ENCODE measurements at regions not wholly inside any gene's neighbourhood (a gene's known extent, or its start where the extent isn't known, plus 50 kb on each side); places are given as distances from the start of the nearest gene placed in this dataset.
A peak's percentile ranks its signal among the peaks of the same experiment; 100 is the strongest.

DNA sequence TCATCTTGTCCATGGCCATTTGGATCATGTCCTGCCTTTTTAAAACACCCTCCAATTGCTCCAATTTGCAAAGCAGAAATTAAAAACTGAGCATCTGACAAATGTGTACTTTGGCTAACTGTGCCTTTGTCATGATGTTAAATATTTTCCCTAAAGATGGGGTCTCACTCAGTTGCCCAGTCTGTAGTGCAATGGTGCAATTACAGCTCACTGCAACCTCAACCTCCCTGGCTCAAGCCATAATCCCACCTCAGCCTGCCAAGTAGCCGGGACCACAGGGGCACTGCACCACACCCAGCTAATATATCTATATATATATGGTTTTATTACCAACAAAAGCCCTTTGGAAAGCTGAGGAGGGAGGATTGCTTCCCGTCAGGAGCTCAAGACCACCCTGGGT is 782.7 kb downstream of the UQCRFS1 start:
- H3K4me3 ChIP-seq (ENCODE audit: low read depth, low read length): no peak overlapping the region
- no peak for TF ChIP-seq CTCF (IDR thresholded peaks at IDR 0.05; ENCODE audit: low read depth, low read length)
- DNase-seq (ENCODE audit: low read depth, low spot score): no peak
- in situ Hi-C loops (cut with HindIII; ENCODE audit: low sequenced_read_pairs): no loop called here

- TF ChIP-seq CTCF (IDR thresholded peaks at IDR 0.05; ENCODE audit: low read depth, low read length): no peak
- in situ Hi-C loops (cut with HindIII; ENCODE audit: low sequenced_read_pairs): no loop called here
- H3K4me3 ChIP-seq (ENCODE audit: low read depth, low read length): no peak overlapping the region
- DNase-seq (ENCODE audit: low read depth, low spot score): no peak
Observed at GRCh38 chr19:28429356-28429755, 783.6 kb downstream of the UQCRFS1 start.

GRCh38 chr19:28428663-28429348 is 784.1 kb downstream of the UQCRFS1 start:
- no peak for DNase-seq (ENCODE audit: low read depth, low spot score)
- TF ChIP-seq CTCF (IDR thresholded peaks at IDR 0.05; ENCODE audit: low read depth, low read length): no peak
- no peak overlapping the region for H3K4me3 ChIP-seq (ENCODE audit: low read depth, low read length)
- in situ Hi-C loops (cut with HindIII; ENCODE audit: low sequenced_read_pairs): no loop called here

DNA sequence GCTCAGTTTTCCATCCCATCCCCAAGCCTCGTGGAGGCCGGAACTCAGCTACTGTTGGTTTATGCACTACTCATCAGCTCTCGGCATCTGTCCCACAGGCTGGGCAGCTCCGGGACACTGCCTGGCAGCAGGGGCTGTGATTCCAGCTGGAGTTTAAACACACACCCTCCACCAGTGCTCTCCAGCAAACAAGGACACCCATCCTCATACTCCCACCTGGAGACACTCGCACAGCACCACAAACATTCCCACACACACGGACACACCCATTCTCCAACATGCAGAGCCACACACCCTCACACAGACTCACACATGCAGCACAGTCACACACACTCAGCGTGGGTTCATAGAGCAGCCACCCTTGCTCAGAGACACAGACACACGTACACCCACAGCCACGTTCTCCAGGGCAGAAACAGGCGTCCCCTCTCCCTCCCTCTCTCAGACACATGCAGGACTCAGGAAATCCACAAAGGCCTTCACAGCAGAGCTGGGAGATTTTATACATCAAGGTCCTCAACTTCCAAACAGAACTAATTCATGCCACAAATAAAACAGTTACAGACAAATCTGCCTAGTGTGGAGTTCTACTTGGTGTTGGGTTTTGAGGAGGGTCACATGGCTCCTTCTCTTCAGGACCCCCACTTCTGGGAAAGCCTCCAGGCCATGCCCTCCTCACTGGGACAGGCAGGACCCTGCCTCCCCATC is 785.4 kb downstream of the UQCRFS1 start:
- no peak for TF ChIP-seq CTCF (IDR thresholded peaks at IDR 0.05; ENCODE audit: low read depth, low read length)
- no peak for DNase-seq (ENCODE audit: low read depth, low spot score)
- in situ Hi-C loops (cut with HindIII; ENCODE audit: low sequenced_read_pairs): no loop called here
- no peak overlapping the region for H3K4me3 ChIP-seq (ENCODE audit: low read depth, low read length)

GRCh38 chr19:28426730-28427225 is 786.2 kb downstream of the UQCRFS1 start:
- DNase-seq (ENCODE audit: low read depth, low spot score): peak; percentile 29
- H3K4me3 ChIP-seq (ENCODE audit: low read depth, low read length): no peak overlapping the region
- in situ Hi-C loops (cut with HindIII; ENCODE audit: low sequenced_read_pairs): no loop called here
- TF ChIP-seq CTCF (IDR thresholded peaks at IDR 0.05; ENCODE audit: low read depth, low read length): no peak

DNA sequence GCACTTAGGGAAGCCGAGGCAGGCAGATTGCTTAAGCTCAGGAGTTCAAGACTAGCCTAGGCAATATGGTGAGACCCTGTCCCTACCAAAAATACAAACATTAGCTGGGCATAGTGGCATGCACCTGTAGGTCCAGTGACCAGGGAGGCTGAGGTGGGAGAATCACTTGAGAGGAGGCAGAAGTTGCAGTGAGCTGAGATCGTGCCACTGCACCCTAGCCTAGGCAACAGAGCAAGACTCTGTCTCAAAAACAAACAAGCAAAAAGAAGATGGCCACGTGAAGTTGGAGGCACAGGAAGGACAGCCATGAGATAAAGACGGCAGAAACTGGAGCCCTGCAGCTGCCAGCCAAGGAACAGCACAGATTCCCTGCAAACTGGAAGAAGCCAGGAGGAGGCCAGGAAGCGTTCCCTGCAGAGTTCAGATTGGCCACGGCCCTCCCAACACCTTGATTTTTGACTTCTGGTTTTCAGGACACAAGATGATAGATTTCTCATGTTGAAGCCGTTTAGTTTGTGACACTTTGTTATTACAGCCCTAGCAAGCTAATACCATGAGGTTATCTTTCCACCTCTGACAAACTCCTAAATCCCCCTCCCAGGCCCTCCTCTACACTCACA is 786.7 kb downstream of the UQCRFS1 start:
- no peak for TF ChIP-seq CTCF (IDR thresholded peaks at IDR 0.05; ENCODE audit: low read depth, low read length)
- H3K4me3 ChIP-seq (ENCODE audit: low read depth, low read length): no peak overlapping the region
- no peak for DNase-seq (ENCODE audit: low read depth, low spot score)
- in situ Hi-C loops (cut with HindIII; ENCODE audit: low sequenced_read_pairs): no loop called here

Measured in astrocyte of the spinal cord (primary cell).